Right cardiac atrium (tissue), 5 donors: ENCODE measurements at regions not wholly inside any gene's neighbourhood (a gene's known extent, or its start where the extent isn't known, plus 50 kb on each side); places are given as distances from the start of the nearest gene placed in this dataset.
A peak's percentile ranks its signal among the peaks of the same experiment; 100 is the strongest.

ENCODE experiments used
- ATAC-seq, 2 donors: fragments of 200-7000 bp; cut with Tn5 transposase; one replicate each; pipeline versions ENCODE4 v1.8.0 to v1.9.1; 2020; ENCODE audit warnings: moderate library complexity in 2 of 2, mild to moderate bottlenecking in 1 of 2
- DNase-seq, 3 donors: peaks; one replicate each; pipeline ENCODE4 v3.0.0-alpha.2; 2020
- H3K27ac ChIP-seq: one replicate; pipeline ENCODE4 v1.5.1; 2013; ENCODE audit warnings: mild to moderate bottlenecking, low read length, control low read depth, moderate library complexity
- H3K27me3 ChIP-seq: one replicate; pipeline ENCODE4 v1.6.1; 2013; ENCODE audit not compliant: control insufficient read depth, insufficient read depth
- H3K4me1 ChIP-seq: one replicate; pipeline ENCODE4 v1.6.1; 2013; ENCODE audit warnings: low read length; ENCODE audit not compliant: control insufficient read depth, insufficient read depth
- H3K4me3 ChIP-seq: one replicate; pipeline ENCODE4 v1.5.1; 2013; ENCODE audit warnings: low read length, control low read depth
- H3K9me3 ChIP-seq: one replicate; pipeline ENCODE4 v1.6.1; 2013; ENCODE audit warnings: low read length; ENCODE audit not compliant: control insufficient read depth
- WGBS: extraction: QIAGEN DNeasy Blood & Tissue Kit; methylation state at CpG from one replicate; pipeline ENCODE4 v1.1.7; 2013; 5-methylcytosine and 5-hydroxymethylcytosine counted together
- intact Hi-C, 4 donors: fragments of 100-400 bp; cut with DNase I; formaldehyde crosslinking; loops; one replicate each; pipeline versions ENCODE4 v1.11.0 to v1.14.0; 2022 to 2023
- donor health status: healthy with polysubstance abuse.
- donor health status: DM: no; HTN: yes; CAD: no.
- donor health status: DM: no; HTN: no; CAD: no.
- donor health status: DM: no; HTN: yes; CAD: no; lungs with severe emphysema.
- donor health status: DM: yes; HTN: yes; CAD: no.

DNA sequence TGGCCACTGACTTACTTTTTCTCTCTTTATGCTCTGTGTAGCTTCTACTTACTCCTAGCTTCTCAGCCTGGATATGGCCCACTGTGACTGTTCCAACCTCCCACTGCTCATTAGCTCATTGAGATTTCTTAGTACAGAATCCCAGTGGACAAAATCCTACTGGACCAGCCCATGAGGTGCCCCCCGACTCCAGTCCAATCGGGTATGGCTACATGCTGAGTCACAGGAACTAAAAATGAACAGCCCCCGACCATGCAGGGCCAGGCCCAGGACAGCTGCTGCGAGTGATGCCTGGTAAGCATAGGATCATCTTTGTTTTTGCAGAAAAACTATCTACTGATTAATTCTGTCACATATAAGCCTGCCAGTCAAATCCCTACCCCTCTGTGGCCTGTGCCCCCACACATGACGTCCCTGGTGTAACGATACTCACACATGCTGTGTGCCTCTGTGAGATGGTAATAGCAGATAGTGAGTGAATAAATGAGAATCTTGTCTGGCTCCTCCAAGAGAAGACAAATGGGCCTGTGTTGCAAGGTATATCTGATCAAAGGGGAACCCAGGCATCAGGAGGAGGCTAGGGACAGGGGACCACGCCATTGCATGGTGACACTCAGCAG lies 85.9 kb upstream of the KLF7 start:
- intact Hi-C loops = no loop called here
- H3K27me3 ChIP-seq = no peaks in the 10 kb centered on the region
- ATAC-seq = no peak
- no peak overlapping the region for H3K4me3 ChIP-seq
- H3K9me3 ChIP-seq = no peaks in the 10 kb centered on the region
- H3K27ac ChIP-seq = no peak overlapping the region
- no peak for DNase-seq
- peaks cover 2% of the 10 kb centered on the region for H3K4me1 ChIP-seq
- WGBS = 81% methylated on average over 7 of the region's 7 CpGs

DNA sequence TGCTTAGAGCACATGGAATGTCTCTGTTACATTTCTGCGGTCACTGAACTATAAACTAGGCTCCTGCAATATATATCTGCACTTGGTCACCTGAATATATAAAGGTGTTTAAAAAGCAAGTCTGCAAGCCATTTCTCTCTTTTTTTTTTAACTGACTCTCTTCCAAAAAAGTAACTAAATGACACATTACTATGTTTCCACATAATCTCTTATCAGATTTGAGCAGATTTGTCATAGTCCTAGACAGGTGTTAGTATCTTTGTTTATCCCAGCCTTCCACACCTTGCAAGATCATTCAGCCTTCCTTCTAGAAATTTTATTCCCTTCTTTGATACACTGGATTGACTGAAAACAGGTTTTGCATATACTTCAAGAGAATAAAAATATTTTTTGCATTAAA lies 86.7 kb upstream of the KLF7 start:
- no peaks in the 10 kb centered on the region for H3K9me3 ChIP-seq
- DNase-seq = no peak
- intact Hi-C loops = no loop called here
- H3K27me3 ChIP-seq = no peaks in the 10 kb centered on the region
- no peak overlapping the region for H3K27ac ChIP-seq
- ATAC-seq = no peak
- 98% methylated on average over 1 of the region's 1 CpG for WGBS
- H3K4me1 ChIP-seq = peaks cover 4% of the 10 kb centered on the region
- no peak overlapping the region for H3K4me3 ChIP-seq

DNA sequence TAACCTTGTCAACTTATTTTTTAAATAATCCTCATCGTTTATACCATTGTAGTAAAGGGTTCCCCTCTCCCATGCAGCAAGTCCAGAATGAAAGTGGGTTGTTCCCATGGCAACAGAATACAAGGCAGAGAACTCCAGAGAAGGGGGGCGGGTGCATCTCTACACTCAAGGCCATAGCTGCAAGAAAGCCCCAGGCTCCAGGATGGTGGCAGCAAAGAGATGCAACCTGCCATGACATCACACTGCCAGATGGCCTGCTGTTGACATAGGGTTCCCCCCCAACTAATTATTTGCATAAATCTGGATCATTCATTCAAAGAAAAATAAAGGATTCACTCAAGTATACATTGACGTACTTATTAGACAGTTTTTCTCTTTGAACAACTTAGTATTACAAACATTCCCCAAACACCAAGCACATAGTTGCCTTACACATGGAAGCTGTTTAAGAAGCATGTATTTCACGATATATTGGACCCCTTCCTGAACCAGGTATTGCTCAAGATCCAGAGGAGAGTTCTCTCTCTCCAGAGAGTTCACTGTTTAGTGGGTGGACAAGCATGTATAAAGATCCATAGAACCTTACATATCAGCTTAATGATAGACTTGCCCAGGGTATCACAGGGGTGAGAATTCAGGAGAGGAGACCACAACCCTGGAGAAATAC lies 87.4 kb upstream of the KLF7 start:
- Histone ChIP-seq H3K4me3 (no peak overlapping the region), H3K9me3 (no peaks in the 10 kb centered on the region), H3K27ac (no peak overlapping the region), H3K4me1 (peaks cover 10% of the 10 kb centered on the region), H3K27me3 (no peaks in the 10 kb centered on the region)
- ATAC-seq = no peak
- intact Hi-C loops = no loop called here
- 94% methylated on average over 4 of the region's 4 CpGs for WGBS
- DNase-seq = no peak

- Histone ChIP-seq H3K4me3 (no peak overlapping the region), H3K9me3 (no peaks in the 10 kb centered on the region), H3K4me1 (peaks cover 17% of the 10 kb centered on the region), H3K27me3 (no peaks in the 10 kb centered on the region), H3K27ac (no peak overlapping the region)
- no peak for ATAC-seq
- WGBS = 66% methylated on average over 11 of the region's 11 CpGs
- no peak for DNase-seq
- intact Hi-C loops = no loop called here
Measured at GRCh38 chr2:207253666-207254345, 88.1 kb upstream of the KLF7 start.

DNA sequence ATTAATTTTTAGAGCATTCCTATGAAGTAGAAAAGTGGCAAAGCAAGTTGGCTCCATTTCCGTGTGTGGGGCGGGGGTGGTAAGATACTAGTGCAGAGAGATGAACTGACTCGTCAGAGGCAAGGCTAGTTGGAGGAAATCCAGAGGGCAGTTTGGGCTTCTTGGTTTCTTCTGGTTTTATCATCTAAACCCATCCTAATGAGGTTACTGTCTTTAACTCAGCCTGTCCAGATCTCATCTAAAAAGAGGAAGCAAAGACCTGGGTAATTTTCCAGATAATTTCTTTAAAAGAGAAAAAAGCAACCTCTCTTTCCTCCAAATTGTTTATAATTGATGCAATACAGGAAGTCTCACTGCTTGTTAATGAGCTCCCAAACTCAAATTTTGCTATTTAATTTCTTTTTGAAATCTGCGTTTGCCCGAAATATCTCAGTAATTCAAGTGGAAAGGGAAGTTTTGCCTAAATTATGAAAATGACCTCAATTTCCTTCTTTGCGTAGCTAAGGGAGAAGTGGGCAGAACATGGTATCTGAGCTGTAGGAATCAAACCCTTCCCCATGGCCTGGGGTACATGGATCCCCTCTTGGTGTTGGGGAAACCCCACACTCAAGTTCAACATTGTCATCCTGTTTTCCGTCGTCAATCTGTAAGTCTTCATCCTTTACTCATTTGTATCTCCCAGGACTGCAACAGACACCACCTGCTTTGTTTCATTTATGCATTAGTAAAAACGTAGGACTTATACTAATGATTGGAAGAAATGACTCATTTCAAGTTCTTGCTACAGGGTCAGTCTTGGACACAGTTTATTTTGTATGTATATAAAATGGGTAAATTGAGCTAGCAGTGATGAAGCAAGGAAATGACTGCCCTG lies 89.1 kb upstream of the KLF7 start:
- intact Hi-C loops = no loop called here
- Histone ChIP-seq H3K4me3 (no peak overlapping the region), H3K4me1 (peaks cover 18% of the 10 kb centered on the region), H3K27me3 (no peaks in the 10 kb centered on the region), H3K9me3 (no peaks in the 10 kb centered on the region), H3K27ac (no peak overlapping the region)
- DNase-seq (no peak), ATAC-seq (no peak)
- 54% methylated on average over 9 of the region's 9 CpGs for WGBS

DNA sequence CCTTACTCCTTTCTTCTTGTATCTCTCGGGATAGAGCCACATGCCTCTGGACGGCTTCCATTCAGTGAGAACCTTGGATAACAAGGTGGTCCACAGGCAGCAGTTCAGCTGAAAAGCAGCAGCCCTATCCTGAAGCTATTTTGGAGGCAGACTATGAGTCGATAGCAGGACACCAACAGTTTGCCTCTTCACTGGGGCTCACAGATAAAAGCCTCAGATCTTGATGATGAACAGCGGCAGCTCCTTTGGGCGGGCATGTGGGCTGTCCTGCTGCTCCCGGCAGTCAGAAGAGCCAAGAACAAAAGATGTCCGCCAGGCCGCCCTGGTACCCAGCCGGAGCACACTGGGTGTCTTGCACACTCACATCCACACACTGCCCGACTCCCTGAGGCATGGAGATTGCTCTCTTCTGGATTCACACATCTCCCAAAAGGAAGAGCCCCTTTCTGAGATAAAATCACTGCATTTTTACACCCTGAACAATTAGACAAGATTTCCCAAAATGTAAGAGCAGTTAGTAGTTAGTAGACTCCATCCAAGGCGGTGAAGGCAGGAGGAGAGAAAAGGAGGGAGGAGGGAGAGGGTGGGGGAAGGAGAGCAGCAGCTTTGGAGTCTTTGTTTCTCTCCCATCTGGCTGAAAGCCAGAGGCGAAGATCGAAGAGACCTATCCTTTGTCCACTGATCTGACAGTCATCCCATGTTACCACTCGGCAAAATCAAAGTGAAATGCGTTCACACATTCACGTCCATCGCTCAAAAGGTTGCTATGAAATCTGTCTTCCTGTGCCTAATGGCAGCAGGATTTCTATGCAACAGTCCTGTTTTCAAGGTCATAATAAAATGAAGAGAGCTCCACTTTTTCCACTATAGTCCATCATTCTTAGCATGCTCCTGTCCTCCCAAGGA lies 90.1 kb upstream of the KLF7 start:
- H3K4me3 ChIP-seq = no peak overlapping the region
- H3K4me1 ChIP-seq = peaks cover 18% of the 10 kb centered on the region
- H3K27ac ChIP-seq = no peak overlapping the region
- no peak for DNase-seq
- H3K27me3 ChIP-seq = no peaks in the 10 kb centered on the region
- 77% methylated on average over 17 of the region's 17 CpGs for WGBS
- intact Hi-C loops = no loop called here
- no peaks in the 10 kb centered on the region for H3K9me3 ChIP-seq
- ATAC-seq = no peak

GRCh38 chr2:207256476-207257207 lies 90.9 kb upstream of the KLF7 start:
- H3K4me3 ChIP-seq = no peak overlapping the region
- ATAC-seq (no peak), DNase-seq (no peak)
- 48% methylated on average over 10 of the region's 10 CpGs for WGBS
- H3K27me3 ChIP-seq = no peaks in the 10 kb centered on the region
- no peak overlapping the region for H3K27ac ChIP-seq
- H3K4me1 ChIP-seq = peaks cover 18% of the 10 kb centered on the region
- intact Hi-C loops = no loop called here
- H3K9me3 ChIP-seq = no peaks in the 10 kb centered on the region

DNA sequence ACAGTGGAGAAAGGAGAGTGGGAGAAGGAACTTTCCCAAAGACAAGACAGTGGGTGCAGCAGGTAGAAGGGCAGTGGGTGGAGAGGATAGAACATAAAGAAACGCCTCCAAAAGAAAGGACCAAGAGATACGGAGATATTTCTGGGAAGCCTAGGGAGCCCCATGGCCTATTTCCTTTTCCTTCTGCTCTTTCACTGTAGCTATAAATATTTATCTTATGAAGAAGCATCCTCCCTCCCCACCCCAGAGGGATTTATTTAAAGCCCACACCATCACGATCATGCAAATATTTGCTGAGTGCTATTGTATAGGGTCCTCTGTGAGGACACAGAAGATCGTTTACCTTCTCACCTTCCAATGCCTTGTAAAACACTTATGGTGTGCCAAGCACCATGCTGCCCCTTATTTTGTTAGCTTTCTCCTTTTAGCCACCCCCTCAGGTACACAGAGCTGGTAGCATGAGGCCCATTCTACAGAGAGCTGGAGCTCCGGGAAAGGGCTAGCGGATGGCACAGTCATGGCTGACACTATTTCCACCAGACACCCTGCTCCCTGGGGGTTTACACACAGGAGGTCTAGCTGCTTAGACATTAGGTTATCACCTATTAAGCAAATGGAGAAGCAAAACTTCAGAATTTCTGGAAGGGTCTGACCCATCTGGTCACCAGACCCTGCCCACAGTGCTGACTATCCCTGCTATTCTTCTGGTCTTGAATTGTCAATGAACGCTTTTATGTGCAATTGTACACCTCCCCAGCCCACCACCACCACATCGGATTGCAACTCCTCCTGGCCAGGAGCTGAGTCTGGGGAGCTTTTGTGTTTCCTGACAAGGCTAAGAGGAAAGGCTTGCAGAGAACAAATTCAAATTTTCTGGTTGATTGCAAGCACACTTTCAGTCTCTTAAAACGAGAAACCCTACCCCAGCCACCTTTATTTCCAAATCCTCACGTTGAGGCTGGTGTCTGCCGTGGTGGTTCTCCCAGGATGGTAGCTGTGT lies 91.8 kb upstream of the KLF7 start:
- DNase-seq = no peak
- H3K27ac ChIP-seq = peak overlapping the region; percentile 60
- H3K27me3 ChIP-seq = no peaks in the 10 kb centered on the region
- H3K4me1 ChIP-seq = peaks cover 18% of the 10 kb centered on the region
- no peak for ATAC-seq
- WGBS = 60% methylated on average over 11 of the region's 11 CpGs
- H3K4me3 ChIP-seq = no peak overlapping the region
- intact Hi-C loops = no loop called here
- no peaks in the 10 kb centered on the region for H3K9me3 ChIP-seq

DNA sequence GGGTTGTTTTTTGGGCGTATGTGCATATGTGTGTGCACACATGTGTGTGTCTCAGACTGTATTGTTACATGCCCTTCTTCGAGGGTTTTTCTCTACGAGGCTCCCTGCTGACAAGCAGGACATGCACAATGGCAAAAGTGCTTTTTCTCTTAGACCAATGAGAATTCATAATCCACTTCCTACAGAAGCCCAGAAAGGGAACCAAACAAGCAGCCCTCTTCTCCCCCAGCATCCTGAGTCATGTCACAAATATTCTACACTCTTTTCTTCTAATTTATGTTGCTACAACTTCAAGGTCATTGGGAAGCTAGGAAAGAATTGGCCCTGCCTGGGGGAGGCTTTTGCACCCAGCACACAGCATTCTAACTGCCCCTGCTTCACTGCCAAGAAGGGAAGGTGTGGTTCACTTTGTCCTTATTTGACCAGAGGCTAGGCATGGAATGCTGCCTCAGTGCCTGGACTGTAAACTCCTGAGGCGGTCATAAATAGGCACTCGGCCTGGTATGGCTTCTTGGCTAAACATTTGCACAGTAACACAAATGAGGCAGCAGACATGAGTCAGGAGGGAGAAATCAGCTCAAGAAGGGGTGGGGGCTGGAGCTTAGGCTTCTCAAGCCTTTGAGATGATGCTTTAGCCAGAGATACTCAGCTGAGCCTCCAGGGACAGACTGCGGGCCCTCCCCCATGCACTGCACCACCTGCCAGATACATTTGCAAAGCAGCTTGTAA lies 92.7 kb upstream of the KLF7 start:
- intact Hi-C loops = no loop called here
- Histone ChIP-seq H3K27me3 (no peaks in the 10 kb centered on the region), H3K27ac (peak overlapping the region; percentile 71), H3K4me3 (no peak overlapping the region), H3K9me3 (no peaks in the 10 kb centered on the region), H3K4me1 (peaks cover 18% of the 10 kb centered on the region)
- ATAC-seq (peak; percentile 88 to 92), DNase-seq (peak; percentile 57 to 80 (median 74))
- WGBS = 29% methylated on average over 6 of the region's 6 CpGs
